Fibroblast of lung (primary cell): ENCODE measurements at regions not wholly inside any gene's neighbourhood (a gene's known extent, or its start where the extent isn't known, plus 50 kb on each side); places are given as distances from the start of the nearest gene placed in this dataset.

Experiments used
- DNase-seq, 2 donors: peaks; one replicate each; pipeline versions ENCODE4 v3.0.0 to v3.0.0-alpha.2; 2010; ENCODE audit warnings: low read depth in 2 of 2
- H2AFZ ChIP-seq: 2 replicates; pipeline ENCODE4 v1.5.1; 2012; ENCODE audit warnings: low read length, control low read depth, inconsistent platforms
- H3K27ac ChIP-seq: 2 replicates; pipeline ENCODE4 v1.5.1; 2011; ENCODE audit warnings: low read length, control low read depth; ENCODE audit not compliant: insufficient read depth
- H3K27me3 ChIP-seq: 2 replicates; pipeline ENCODE4 v1.5.1; 2011; ENCODE audit warnings: mild to moderate bottlenecking, low read length; ENCODE audit not compliant: control insufficient read depth, insufficient read depth
- H3K36me3 ChIP-seq: 2 replicates; pipeline ENCODE4 v1.5.1; 2011; ENCODE audit warnings: low read length; ENCODE audit not compliant: control insufficient read depth, insufficient read depth
- H3K4me1 ChIP-seq: 2 replicates; pipeline ENCODE4 v1.5.1; 2011; ENCODE audit warnings: low read length; ENCODE audit not compliant: control insufficient read depth, insufficient read depth; ENCODE audit errors: extremely low read depth
- H3K4me2 ChIP-seq: 2 replicates; pipeline ENCODE4 v1.5.1; 2011; ENCODE audit warnings: low read length, control low read depth; ENCODE audit not compliant: insufficient read depth; ENCODE audit errors: extremely low read depth
- H3K4me3 ChIP-seq, 4 experiments: fragments of 200-600 bp in 1 of 4; sonication (generic) in 1 of 4; replicated peaks in 1 of 4; 2 replicates each; pipeline ENCODE4 v1.5.1; 2011 to 2016; ENCODE audit warnings: low read length in 4 of 4, low read depth in 3 of 4, mild to moderate bottlenecking in 3 of 4, control low read depth in 2 of 4, inconsistent platforms in 1 of 4, mixed read lengths in 1 of 4; ENCODE audit not compliant: insufficient read depth in 1 of 4; ENCODE audit errors: control extremely low read depth in 1 of 4
- H3K79me2 ChIP-seq: 2 replicates; pipeline ENCODE4 v1.5.1; 2012; ENCODE audit warnings: mild to moderate bottlenecking, low read length, inconsistent platforms; ENCODE audit not compliant: control insufficient read depth, insufficient read depth
- H3K9ac ChIP-seq: 2 replicates; pipeline ENCODE4 v1.5.1; 2011; ENCODE audit warnings: mild to moderate bottlenecking, low read length, control low read depth; ENCODE audit not compliant: insufficient read depth
- H3K9me3 ChIP-seq: 2 replicates; pipeline ENCODE4 v1.5.1; 2012; ENCODE audit warnings: low read depth, low read length; ENCODE audit not compliant: control insufficient read depth, insufficient read depth
- H4K20me1 ChIP-seq: 2 replicates; pipeline ENCODE4 v1.5.1; 2011; ENCODE audit warnings: low read length; ENCODE audit not compliant: control insufficient read depth, insufficient read depth; ENCODE audit errors: extremely low read depth
- CTCF ChIP-seq, 2 donors: IDR thresholded peaks in 1 of 2; conservative IDR thresholded peaks in 1 of 2; 1 replicate in 1 of 2; 2 replicates in 1 of 2; pipeline ENCODE4 v1.5.1; 2011 to 2012; ENCODE audit warnings: low read length in 2 of 2, control low read depth in 1 of 2, inconsistent platforms in 1 of 2, low read depth in 1 of 2, mild to moderate bottlenecking in 1 of 2
- EZH2 ChIP-seq: IDR thresholded peaks from 2 replicates; pipeline ENCODE4 v1.5.1; 2012; ENCODE audit warnings: low read length, control low read depth, mild to moderate bottlenecking; ENCODE audit errors: missing control alignments

GRCh38 chr1:69123486-69123885, 444.2 kb upstream of the LRRC7 start:
- Histone ChIP-seq H4K20me1 (no peaks in the 10 kb centered on the region), H2AFZ (no peak overlapping the region), H3K9ac (no peak overlapping the region), H3K79me2 (no peaks in the 10 kb centered on the region), H3K27ac (no peak overlapping the region), H3K9me3 (no peaks in the 10 kb centered on the region), H3K4me1 (peaks cover 4% of the 10 kb centered on the region), H3K4me3 (no peak overlapping the region), H3K4me2 (no peak overlapping the region), H3K27me3 (no peaks in the 10 kb centered on the region), H3K36me3 (no peaks in the 10 kb centered on the region)
- TF ChIP-seq EZH2, result no peak
- TF ChIP-seq CTCF (conservative IDR thresholded peaks at IDR 0.05 in 1 of 2, IDR thresholded peaks at IDR 0.05 in 1 of 2; ENCODE audit: low read depth in 1 of 2, low read length in 2 of 2), result no peak
- no peak for DNase-seq

- no peaks in the 10 kb centered on the region for H3K36me3 ChIP-seq
- no peaks in the 10 kb centered on the region for H3K79me2 ChIP-seq
- H4K20me1 ChIP-seq, result no peaks in the 10 kb centered on the region
- no peaks in the 10 kb centered on the region for H3K9me3 ChIP-seq
- peaks cover 4% of the 10 kb centered on the region for H3K4me1 ChIP-seq
- H3K27ac ChIP-seq, result no peak overlapping the region
- no peak overlapping the region for H2AFZ ChIP-seq
- no peak for DNase-seq
- no peak overlapping the region for H3K4me3 ChIP-seq
- no peak overlapping the region for H3K4me2 ChIP-seq
- no peak for TF ChIP-seq CTCF (conservative IDR thresholded peaks at IDR 0.05 in 1 of 2, IDR thresholded peaks at IDR 0.05 in 1 of 2; ENCODE audit: low read depth in 1 of 2, low read length in 2 of 2)
- TF ChIP-seq EZH2, result no peak
- no peak overlapping the region for H3K9ac ChIP-seq
- H3K27me3 ChIP-seq, result no peaks in the 10 kb centered on the region
These were observed 440.9 kb upstream of the LRRC7 start for GRCh38 chr1:69126796-69127195.

- H3K4me1 ChIP-seq, result no peaks in the 10 kb centered on the region
- no peaks in the 10 kb centered on the region for H3K79me2 ChIP-seq
- H4K20me1 ChIP-seq, result no peaks in the 10 kb centered on the region
- no peak for DNase-seq
- H3K27me3 ChIP-seq, result no peaks in the 10 kb centered on the region
- H2AFZ ChIP-seq, result no peak overlapping the region
- TF ChIP-seq EZH2 (no peak), CTCF (conservative IDR thresholded peaks at IDR 0.05 in 1 of 2, IDR thresholded peaks at IDR 0.05 in 1 of 2; ENCODE audit: low read depth in 1 of 2, low read length in 2 of 2) (no peak)
- no peaks in the 10 kb centered on the region for H3K9me3 ChIP-seq
- H3K4me3 ChIP-seq, result no peak overlapping the region
- no peaks in the 10 kb centered on the region for H3K36me3 ChIP-seq
- H3K4me2 ChIP-seq, result no peak overlapping the region
- no peak overlapping the region for H3K9ac ChIP-seq
- H3K27ac ChIP-seq, result no peak overlapping the region
These were observed 439.5 kb upstream of the LRRC7 start for GRCh38 chr1:69128204-69128603.
